HG03432 (cell line): ENCODE measurements at regions not wholly inside any gene's neighbourhood (a gene's known extent, or its start where the extent isn't known, plus 50 kb on each side); places are given as distances from the start of the nearest gene placed in this dataset.

Experiments
- ATAC-seq: cut with Tn5 transposase; IDR thresholded peaks from one replicate; pipeline ENCODE4 v1.9.1; 2021; ENCODE audit warnings: mild to moderate bottlenecking, moderate library complexity; ENCODE audit not compliant: unreplicated experiment

DNA sequence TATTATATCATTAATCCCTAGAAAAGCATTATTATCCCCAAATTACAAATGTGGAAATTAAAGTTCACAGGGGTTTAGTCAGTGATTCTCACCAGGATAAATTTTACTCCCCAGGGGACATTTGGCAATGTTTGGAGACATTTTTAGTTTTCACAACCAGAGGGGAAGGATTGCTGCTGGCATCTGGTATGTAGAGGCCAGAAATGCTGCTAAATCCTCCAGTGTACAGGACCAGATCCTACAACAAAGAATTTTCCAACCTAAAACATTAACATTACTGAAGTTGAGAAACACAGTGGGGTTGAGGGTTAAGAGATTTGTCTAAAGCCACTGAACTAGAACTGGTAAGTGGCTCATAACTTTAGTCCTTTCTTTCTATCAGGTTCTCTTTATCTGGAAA lies 162.0 kb upstream of the SYT6 start:
- no peak for ATAC-seq

GRCh38 chr1:114314576-114314975 lies 160.9 kb upstream of the SYT6 start:
- no peak for ATAC-seq

DNA sequence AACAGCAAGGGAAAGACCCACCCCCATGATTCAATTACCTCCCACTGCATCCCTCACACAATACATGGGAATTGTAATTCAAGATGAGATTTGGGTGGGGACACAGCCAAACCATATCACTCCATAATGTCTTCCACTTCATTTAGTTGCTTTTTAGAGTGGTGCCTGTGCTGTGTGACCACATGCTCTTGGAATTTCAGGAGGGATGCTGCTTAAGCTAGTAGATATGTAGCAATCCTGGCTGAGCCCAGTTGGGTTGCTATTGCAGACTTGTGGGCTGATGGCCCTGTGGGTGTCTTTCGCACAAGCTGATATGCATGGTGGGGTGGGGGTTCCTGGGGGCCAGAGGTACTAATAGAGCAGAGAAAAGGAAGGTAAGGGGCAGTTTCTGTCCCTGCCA lies 160.4 kb upstream of the SYT6 start:
- no peak for ATAC-seq

DNA sequence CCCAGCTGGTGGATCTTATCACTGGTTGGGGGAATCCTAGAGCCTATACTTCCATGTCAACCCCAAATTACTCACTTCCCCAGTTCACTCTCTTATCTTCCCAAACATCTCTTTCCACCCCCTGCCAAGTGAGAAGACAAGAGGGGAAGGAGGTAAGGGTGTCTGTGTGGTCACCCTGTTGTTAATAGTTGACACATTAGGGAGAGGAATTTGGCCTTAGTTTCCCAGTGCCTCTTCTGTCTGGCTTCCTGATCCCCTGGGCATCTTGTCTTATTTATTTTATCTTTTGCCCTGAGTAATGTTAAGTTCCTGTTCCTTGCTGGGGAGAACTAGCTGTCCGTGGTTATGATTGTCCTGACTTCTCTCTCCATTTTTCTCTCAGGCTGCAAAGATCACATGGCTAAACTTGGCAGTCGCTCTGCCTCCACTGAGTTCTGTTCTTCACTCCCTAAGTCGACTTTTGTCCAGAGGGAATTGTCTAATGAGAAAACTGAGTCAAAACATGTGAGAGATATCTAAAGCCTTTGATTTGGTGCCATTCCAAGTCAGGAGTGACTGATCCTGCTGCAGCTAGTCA lies 157.1 kb upstream of the SYT6 start:
- ATAC-seq = no peak

DNA sequence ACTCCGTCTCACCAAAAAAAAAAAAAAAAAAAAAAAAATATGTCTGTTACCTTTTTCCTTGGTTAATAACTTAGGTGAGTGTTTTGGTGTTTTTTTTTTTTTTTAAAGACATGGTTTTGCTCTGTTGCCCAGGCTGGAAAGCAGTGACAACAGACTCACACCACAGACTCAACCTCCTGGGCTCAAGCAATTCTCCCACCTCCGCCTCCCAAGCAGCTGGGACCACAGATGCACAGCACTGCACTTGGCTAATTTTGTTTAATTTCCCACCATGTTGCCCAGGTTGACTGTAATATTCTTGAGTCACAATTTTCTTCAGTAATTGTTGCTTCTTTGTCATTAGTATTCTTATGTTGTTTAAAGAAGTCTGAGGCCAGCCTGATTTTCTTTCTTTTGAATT lies 149.2 kb upstream of the SYT6 start:
- ATAC-seq = no peak

DNA sequence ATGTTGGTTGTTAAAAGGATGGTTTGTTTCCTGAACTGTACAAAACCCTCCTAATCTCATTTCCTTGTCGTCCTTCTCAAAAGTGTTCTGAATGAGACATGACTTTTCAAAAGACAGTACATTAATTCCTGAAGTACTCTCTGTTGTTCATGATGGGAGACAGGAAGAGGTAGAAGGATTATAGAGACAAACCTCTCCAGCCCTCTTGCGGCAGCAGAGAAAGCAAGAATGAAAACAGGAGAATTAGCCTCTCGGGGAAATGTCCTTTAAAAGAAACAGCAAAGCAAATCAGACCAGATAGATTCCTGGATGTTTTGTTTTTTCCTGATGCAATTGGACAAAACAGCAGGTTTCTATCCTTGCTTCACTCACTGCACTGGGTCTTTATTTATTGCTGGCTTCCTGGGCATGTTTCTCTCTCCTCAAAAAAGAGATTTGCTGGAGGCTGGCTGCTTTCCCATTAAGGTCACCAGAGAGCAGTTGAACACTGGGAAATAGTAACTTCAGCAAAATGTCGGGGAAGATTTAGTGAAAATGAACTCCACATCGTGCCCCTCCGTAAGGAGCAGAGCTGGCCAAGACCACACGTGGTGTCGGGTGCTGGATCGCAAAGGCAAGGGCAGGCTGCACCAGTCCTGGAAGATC lies 145.8 kb upstream of the SYT6 start:
- no peak for ATAC-seq

- no peak for ATAC-seq
These were observed 144.3 kb upstream of the SYT6 start for GRCh38 chr1:114298008-114298407.

DNA sequence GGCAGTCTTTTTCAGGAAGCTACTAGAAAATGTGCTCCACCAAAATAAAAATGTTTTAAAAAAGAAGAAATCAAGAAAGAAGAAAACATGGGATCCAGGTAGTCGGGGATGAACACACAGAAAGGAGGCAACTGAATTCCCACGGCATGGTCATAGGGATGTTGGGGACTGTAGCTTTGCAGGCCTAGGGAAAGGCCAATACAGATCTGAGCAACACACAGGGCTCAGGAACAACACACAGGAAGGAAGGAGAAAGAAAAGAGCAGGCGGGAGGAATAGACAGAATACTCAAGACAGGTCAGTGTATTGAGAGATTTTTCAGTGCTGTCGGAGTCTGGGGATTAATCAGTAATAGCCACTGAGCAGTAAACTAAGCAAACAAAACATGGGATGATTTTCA lies 142.7 kb upstream of the SYT6 start:
- no peak for ATAC-seq

DNA sequence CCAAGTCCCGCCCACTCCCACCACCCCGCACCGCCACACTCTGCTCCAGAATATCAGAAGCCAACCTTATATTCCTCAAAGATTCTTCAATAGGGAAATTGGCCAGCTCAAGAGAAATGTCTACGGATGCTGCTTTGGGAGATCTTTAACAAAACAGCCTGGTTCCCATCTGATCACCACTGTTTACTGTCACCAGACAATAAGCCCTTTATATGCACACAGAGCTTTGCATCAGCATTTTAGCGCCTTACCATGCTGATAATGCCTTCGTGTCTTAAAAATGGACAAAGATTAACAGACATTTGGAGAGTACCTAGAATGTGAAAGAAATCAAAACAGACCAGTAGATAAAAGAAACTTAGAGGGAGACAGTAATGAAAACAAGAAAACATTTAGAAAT lies 141.7 kb upstream of the SYT6 start:
- no peak for ATAC-seq

DNA sequence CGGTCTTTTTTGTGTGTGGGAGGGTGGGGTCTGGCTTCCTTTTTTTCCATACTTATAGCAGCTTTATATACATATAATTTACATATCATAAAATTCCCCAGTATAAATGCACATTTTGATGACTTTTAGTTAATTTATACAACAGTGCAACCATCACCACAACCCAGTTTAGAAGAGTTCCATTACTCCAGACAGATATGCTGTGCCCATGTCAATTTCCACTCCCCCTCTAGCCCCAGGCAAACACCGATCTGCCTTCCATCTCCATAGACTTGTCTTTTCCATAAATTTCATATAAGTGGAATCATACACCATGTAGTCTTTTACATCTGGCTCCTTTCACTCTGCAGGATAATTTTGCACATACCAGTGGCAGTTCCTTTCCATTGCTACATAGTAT lies 139.2 kb upstream of the SYT6 start:
- ATAC-seq = no peak

DNA sequence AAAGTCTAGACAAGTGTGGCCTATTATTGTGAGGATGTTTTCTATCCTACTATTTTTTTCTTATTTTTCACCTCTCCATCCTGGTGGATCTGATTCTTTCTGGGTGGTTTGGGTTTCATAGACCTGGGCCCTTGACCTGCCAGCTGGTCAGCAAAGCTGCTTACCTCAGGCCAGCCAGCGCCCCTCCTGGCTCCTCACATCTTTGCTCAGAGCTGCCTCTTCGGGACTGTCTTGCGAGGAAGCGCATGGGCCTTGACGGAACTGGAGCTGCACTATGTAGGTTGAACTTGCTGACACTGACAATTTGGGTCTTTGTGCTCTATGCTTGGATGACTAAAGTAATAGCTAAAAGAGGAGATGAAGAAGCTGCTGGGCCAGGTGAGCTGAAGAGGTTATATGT lies 138.5 kb upstream of the SYT6 start:
- ATAC-seq = no peak

DNA sequence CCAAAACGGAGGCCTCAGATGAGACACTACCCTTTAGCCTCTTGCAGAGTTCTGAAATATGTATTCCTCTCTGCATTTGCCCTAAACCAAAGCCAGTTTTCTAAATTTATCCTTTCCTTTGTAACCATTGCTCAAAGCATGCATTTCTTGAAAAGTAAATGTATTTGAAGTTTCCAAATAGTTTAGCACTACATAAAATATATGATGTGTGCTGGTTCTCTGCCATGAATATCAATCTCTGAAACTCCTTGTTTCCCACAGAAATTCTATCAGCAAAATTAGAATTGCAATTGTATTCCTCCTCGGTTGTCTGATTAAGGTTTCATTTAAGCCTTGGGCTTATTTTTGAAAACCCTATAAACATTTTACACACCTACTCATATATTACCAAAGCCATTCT lies 137.1 kb upstream of the SYT6 start:
- no peak for ATAC-seq

DNA sequence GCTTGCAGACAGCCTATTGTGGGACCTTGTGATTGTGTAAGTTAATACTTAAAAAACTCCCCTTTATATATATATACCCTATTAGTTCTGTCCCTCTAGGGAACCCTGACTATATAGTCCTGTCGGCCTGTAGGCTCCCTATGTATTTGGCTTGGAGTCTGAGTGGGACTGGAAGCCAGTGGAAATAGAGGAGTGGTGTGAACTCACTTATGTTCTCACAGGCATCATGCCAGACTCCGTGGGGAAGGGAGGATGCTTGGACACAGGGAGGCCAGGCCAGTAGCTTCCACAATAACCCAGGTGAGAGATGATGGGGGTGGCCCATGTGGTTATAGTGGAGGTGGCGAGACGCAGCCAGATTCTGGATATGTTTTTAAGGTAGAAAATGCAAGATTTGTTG lies 136.7 kb upstream of the SYT6 start:
- no peak for ATAC-seq

- ATAC-seq = no peak
These were observed 136.2 kb upstream of the SYT6 start for GRCh38 chr1:114289824-114290223.

- no peak for ATAC-seq
These were observed 135.6 kb upstream of the SYT6 start for GRCh38 chr1:114289306-114289705.

DNA sequence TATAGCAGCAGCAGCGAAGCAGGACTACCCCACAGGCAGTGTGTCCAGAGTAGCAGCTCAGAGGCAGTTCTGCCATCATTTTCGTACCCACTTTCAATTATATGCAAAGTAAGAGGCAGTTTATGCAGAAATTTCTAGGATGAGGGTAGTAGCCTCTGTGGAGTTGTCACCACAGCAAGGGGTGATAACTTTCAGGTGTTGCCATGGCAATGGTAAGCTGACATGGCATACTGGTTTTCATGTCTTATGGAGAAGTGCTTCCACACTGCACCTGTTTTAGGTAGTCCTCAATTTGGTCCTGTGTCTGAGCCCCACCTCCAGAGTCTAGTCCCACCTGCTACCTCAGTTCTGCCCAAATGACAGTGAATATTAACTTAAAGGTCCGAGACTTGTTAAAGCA lies 133.3 kb upstream of the SYT6 start:
- no peak for ATAC-seq

DNA sequence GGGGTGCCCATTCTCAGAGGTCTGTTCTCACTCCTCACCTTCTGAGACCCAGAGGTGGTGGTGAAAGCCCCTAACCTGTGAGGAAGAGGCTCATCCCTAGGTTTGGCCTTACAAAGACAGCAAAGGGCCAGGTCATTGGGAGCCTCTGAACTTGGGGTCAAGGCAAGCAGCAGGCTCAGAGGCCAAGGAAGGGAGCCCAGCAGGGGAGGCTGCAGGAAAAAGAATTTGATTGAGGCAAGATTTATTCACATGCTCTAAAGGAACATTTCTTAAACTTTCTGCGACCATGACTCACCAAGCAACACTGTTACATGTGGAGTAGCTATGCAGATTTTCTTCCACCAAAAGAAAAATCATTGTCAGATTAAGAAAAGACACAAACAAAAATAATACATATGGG lies 132.5 kb upstream of the SYT6 start:
- ATAC-seq = no peak

DNA sequence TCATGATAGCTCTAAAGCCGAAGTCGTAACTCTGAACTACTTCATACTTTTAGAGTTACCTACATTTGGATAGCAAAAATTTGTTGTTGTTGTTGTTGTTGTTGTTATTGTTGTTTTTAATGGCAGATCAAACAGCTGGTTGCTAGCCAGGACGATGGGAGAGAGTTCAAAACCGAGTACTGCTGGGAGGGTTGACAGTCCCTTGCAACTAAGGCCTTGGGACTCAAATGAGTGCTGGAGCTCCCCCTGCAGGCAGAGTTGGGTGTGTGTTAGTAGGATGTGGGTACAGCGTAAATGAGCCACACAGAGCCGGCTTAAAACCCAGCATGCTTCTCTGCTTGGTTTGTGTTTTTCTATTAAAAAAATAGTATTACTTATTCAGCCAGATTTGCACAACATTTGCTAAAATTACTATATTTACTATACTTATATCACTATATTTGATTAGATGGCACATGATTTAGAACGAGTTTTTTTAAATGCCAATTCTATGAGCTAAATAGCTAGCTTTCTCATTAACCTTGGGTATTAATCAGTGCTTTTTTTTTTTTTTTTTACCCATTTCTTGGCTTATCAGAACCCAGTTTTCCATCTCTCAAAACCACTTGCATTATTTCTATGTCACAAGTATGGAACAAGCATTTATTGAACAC lies 129.2 kb upstream of the SYT6 start:
- ATAC-seq = peak; percentile 93

- no peak for ATAC-seq
These were observed 125.2 kb upstream of the SYT6 start for GRCh38 chr1:114278911-114279310.

DNA sequence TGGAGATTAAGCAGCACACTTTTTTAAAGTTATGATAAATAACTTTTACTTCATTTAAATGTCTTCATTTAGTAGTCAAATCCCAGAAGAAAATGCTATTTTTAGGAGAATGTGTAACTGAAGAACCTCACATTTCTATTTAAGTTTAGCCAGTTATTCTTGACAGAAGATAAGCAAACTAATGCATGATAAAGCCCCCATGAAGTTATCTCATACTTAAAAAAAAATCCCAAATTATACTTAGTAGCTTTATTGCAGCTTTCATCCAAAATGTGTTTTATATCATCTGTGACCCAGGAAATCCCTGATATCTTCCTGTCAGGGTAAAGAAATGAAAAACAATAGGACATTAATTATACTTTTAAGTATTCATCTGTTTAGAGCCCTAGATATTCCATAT lies 124.8 kb upstream of the SYT6 start:
- no peak for ATAC-seq

- no peak for ATAC-seq
These were observed 121.1 kb upstream of the SYT6 start for GRCh38 chr1:114274621-114275317.

GRCh38 chr1:114272593-114272992 lies 118.9 kb upstream of the SYT6 start:
- ATAC-seq = no peak
